ENCODE measurements at regions not wholly inside any gene's neighbourhood (a gene's known extent, or its start where the extent isn't known, plus 50 kb on each side); places are given as distances from the start of the nearest gene placed in this dataset.

DNA sequence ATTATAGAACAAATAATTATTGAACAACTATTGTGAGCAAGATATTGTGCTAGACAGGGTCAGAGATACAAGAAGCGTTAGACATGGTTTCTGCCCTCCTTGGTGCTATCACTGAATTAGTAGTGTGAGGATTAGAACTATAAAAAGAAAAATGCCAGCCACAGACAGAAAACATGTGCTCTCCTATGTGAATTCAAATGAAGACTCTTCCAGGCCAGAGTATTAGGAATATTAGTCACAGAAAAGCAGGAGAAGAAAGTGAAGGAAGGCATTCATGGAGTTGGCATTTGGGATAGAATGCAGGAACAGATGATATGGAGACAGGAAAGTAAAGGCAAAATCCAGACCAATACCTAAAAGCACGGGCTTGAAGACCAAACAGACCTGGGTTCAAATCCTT lies 179.6 kb upstream of the TENM3 start:
- DNase-seq (ENCODE audit: low read depth) = no peak
- H3K4me3 ChIP-seq (replicated peaks; ENCODE audit: low read depth, low read length) = no peak overlapping the region
- no peak for TF ChIP-seq CTCF (IDR thresholded peaks at IDR 0.05; ENCODE audit: low read length, missing control alignments)

GRCh38 chr4:182065255-182065654 lies 177.9 kb upstream of the TENM3 start:
- TF ChIP-seq CTCF (IDR thresholded peaks at IDR 0.05; ENCODE audit: low read length, missing control alignments) = no peak
- no peak for DNase-seq (ENCODE audit: low read depth)
- no peak overlapping the region for H3K4me3 ChIP-seq (replicated peaks; ENCODE audit: low read depth, low read length)

DNA sequence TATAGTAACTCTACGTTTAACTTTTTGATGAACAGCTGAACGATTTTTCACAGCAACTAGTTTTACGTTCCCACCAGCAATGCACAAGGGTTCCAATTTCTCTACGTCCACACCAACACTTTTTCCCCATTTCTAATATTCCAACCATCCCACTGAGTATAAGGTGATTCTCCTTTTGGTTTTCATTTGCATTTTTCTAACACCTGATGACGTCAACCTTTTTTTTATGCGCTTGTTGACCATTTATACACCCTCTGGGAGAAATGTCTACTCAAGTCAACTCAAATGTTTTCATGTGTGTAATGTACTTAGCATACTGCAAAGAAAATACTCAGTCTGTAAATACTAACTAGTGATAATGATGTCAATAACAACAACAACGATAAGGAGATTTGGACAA lies 177.2 kb upstream of the TENM3 start:
- DNase-seq (ENCODE audit: low read depth) = no peak
- no peak overlapping the region for H3K4me3 ChIP-seq (replicated peaks; ENCODE audit: low read depth, low read length)
- no peak for TF ChIP-seq CTCF (IDR thresholded peaks at IDR 0.05; ENCODE audit: low read length, missing control alignments)

GRCh38 chr4:182067828-182068227 lies 175.4 kb upstream of the TENM3 start:
- no peak for DNase-seq (ENCODE audit: low read depth)
- no peak for TF ChIP-seq CTCF (IDR thresholded peaks at IDR 0.05; ENCODE audit: low read length, missing control alignments)
- H3K4me3 ChIP-seq (replicated peaks; ENCODE audit: low read depth, low read length) = no peak overlapping the region

GRCh38 chr4:182068920-182069319 lies 174.3 kb upstream of the TENM3 start:
- TF ChIP-seq CTCF (IDR thresholded peaks at IDR 0.05; ENCODE audit: low read length, missing control alignments) = no peak
- DNase-seq (ENCODE audit: low read depth) = no peak
- no peak overlapping the region for H3K4me3 ChIP-seq (replicated peaks; ENCODE audit: low read depth, low read length)

- no peak for TF ChIP-seq CTCF (IDR thresholded peaks at IDR 0.05; ENCODE audit: low read length, missing control alignments)
- no peak overlapping the region for H3K4me3 ChIP-seq (replicated peaks; ENCODE audit: low read depth, low read length)
- no peak for DNase-seq (ENCODE audit: low read depth)
Observed at GRCh38 chr4:182073278-182073677, 169.9 kb upstream of the TENM3 start.

DNA sequence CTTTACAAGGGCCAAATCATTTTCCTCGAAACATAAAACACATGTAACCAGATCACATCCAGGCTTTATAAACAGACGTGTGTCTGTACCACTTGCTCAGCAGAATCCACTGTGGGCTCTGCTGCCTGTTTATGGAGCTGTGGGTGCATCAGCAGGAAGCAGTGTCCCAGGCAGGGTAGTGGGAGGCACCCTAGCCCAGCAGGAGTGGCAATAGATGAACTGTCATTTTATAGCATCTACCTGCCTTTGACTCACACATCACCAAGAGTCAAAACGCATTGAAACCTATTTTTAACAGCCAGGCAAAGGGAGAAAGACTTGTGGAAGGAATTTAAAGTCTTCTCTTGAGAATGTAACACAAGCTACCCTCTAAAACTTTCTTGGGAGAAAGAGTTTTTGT lies 169.1 kb upstream of the TENM3 start:
- TF ChIP-seq CTCF (IDR thresholded peaks at IDR 0.05; ENCODE audit: low read length, missing control alignments) = no peak
- DNase-seq (ENCODE audit: low read depth) = no peak
- H3K4me3 ChIP-seq (replicated peaks; ENCODE audit: low read depth, low read length) = no peak overlapping the region
